IPS DF 4.7 (cell line): ENCODE measurements at regions not wholly inside any gene's neighbourhood (a gene's known extent, or its start where the extent isn't known, plus 50 kb on each side); places are given as distances from the start of the nearest gene placed in this dataset.

Source experiments
- DNase-seq: peaks from one replicate; pipeline ENCODE4 v3.0.0-alpha.2; 2013; ENCODE audit warnings: low spot score; ENCODE audit errors: extremely low read depth

- DNase-seq, result no peak
Observed at GRCh38 chr14:94717808-94718207, 52.1 kb downstream of the GSC start.

- no peak for DNase-seq
Observed at GRCh38 chr14:94716976-94717375, 52.9 kb downstream of the GSC start.

GRCh38 chr14:94713115-94713514 lies 56.8 kb downstream of the GSC start:
- no peak for DNase-seq

- no peak for DNase-seq
Observed at GRCh38 chr14:94710731-94711130, 59.2 kb downstream of the GSC start.

- peak; percentile 78 for DNase-seq
Observed at GRCh38 chr14:94707494-94707893, 62.4 kb downstream of the GSC start.

GRCh38 chr14:94706133-94706532 lies 63.8 kb downstream of the GSC start:
- no peak for DNase-seq

- DNase-seq, result no peak
Observed at GRCh38 chr14:94702629-94703028, 67.3 kb downstream of the GSC start.

GRCh38 chr14:94701861-94702370 lies 68.0 kb downstream of the GSC start:
- DNase-seq, result no peak

GRCh38 chr14:94700336-94700735 lies 69.6 kb downstream of the GSC start:
- no peak for DNase-seq

- no peak for DNase-seq
Observed at GRCh38 chr14:94699831-94700230, 70.1 kb downstream of the GSC start.

- no peak for DNase-seq
Observed at GRCh38 chr14:94697773-94698556, 71.9 kb downstream of the GSC start.

- no peak for DNase-seq
Observed at GRCh38 chr14:94696518-94696917, 73.4 kb downstream of the GSC start.

GRCh38 chr14:94695231-94695630 lies 74.7 kb downstream of the GSC start:
- DNase-seq, result no peak

GRCh38 chr14:94691660-94692034 lies 78.3 kb downstream of the GSC start:
- DNase-seq, result no peak

- no peak for DNase-seq
Observed at GRCh38 chr14:94690896-94691659, 78.8 kb downstream of the GSC start.

- no peak for DNase-seq
Observed at GRCh38 chr14:94690486-94690885, 78.3 kb downstream of the SERPINA3 start.

- DNase-seq, result no peak
Observed at GRCh38 chr14:94689985-94690400, 77.8 kb downstream of the SERPINA3 start.

- DNase-seq, result no peak
Observed at GRCh38 chr14:94689218-94689984, 77.2 kb downstream of the SERPINA3 start.

GRCh38 chr14:94686511-94687160 lies 74.4 kb downstream of the SERPINA3 start:
- DNase-seq, result no peak

- no peak for DNase-seq
Observed at GRCh38 chr14:94685681-94686485, 73.7 kb downstream of the SERPINA3 start.
